HG02870 (cell line): ENCODE measurements at regions not wholly inside any gene's neighbourhood (a gene's known extent, or its start where the extent isn't known, plus 50 kb on each side); places are given as distances from the start of the nearest gene placed in this dataset.
"Not testable (repeated sequence)": the region's sequence is repeated elsewhere in the genome, so short reads cannot be mapped to it uniquely, and the experiment has no call there.

Experiments used
- ATAC-seq: cut with Tn5 transposase; IDR thresholded peaks from one replicate; pipeline ENCODE4 v1.9.1; 2021; ENCODE audit warnings: mild to moderate bottlenecking, moderate library complexity; ENCODE audit not compliant: unreplicated experiment

DNA sequence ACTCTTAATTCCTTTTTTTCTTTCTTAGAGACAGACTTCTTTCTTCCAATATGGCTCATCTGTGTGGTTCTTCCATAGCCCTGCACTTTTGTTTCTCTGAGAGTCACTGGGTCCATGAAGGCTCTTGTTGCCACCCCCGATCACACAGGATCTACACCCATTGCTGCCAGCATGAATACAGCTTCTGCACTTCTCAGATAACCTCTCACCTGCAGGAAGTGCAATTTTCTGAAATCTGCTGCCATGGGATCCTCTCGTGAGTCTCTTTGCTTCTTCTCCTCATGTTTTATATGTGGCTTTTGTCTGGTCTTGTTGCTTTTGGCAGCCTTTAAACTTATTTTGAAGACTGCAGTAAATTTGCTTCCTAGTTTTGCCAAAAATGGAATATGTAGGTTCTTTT, 171.2 kb downstream of the TMEM167A start:
- no peak for ATAC-seq

DNA sequence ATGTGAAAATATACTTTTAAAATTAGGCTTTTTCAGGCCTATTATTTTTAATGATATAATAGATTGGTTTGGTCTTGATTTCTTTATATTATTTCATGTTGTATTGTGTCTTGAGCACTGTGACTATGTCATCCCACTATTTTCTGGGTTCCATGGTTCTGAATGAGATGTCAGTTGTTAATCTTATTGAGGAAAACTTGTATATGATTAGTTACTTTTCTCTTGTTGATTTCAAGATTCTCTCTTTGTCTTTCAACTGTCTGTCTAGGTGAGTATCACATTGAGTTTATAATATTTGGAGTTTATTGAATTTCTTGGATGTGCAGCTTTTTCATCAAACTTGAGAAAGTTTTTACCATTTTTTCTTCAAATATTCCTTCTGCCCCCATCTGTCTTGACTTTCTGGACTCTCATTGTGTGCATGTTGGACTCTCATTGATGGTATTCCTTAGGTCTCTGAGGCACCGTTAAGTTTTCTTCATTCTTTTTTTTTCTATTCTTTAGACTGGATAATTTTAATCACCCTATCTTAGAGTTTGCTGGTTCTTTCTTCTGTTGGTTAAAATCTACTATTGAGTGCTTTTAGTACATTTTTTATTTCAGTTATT, 175.8 kb downstream of the TMEM167A start:
- no peak for ATAC-seq

DNA sequence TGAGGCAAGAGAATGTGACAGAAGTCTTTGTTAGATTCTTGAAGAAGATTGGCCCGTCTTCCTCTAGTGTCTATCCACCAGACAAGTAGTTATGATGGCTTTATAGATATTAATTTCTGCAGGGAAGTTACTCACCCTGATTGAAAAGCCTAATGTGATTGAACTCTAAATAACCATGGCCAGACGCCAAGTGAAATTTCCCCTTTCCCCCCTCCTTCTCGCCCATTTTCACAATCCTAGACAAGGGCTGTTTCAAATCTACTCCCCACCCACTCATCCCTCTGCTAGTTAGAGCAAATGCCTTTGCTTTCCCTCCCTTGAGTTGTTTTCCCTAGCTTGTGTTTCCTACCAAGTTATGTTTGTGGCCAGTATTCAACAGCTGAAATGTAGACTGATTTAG, 182.5 kb downstream of the TMEM167A start:
- ATAC-seq = no peak

DNA sequence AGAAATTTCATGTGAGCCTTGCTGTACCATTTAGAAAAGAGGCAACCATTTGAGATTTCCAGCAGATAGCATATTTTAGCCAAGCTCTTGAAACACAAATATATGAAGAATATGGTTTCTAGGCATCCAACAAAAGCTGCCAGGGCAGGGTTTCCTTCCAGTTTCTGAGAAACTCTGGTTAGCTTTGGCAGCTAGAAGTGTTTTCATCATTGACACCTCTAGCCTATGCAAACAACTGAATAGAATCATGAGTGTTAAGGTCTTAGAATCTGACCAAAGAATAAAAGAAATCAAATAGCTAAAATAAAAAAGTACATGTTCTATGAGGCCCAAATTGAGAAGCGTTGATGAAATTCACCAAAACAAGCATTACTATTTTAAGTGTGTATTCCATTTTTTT, 188.1 kb downstream of the TMEM167A start:
- ATAC-seq = no peak

DNA sequence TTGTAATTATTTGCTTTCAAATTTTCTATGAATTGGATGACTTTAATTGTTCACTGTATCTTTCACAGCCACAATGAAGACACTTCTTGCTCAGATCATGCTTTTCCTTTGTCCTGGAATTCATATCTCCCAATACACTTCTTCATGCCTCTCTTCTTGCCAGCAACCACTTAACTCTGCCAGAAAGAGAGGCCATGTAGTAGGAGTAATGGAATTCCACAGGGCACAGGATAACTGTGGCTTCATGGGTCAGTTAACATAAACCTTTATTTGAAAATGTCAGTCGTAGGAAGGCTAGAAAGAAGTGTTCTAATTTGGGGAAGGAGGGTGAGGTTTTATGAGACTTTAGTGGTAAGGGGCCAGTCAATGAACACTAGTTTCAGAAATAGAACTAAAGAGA, 190.3 kb downstream of the TMEM167A start:
- no peak for ATAC-seq

DNA sequence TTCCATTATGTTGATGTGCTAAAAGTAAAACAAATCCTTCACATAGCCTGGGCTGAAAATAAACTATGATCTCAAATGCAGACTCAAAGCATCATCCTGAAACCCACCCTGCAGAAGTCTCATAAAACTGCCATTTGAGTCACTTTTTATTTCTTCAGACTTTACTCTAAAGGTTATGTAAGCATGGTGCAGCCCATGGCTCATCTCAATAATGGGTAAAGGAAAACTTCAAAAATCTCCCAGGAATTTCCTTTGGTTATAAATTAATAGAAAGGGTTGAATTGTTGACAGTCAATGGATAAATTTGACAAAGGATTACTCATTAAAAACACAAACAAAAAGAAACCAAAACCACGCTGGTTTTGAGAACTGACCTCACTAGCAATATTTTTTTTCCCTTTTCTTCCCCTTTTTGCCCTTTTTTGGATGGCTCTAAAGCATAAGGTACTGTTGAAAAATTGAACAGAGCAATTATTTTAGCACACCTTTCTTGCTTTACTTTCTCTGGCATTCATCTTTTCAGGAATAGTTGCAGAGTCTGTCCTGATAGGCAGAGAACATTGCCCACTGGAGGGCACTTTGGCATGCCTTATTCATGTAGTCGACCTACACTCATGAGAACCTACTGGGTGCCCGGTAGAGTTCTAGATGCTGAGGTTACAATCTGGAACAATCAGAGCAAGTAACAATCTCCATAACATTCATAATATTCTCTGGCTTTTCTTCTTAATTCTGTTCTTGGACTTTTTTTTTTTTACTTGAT, 191.4 kb downstream of the TMEM167A start:
- peak; percentile 44 for ATAC-seq

DNA sequence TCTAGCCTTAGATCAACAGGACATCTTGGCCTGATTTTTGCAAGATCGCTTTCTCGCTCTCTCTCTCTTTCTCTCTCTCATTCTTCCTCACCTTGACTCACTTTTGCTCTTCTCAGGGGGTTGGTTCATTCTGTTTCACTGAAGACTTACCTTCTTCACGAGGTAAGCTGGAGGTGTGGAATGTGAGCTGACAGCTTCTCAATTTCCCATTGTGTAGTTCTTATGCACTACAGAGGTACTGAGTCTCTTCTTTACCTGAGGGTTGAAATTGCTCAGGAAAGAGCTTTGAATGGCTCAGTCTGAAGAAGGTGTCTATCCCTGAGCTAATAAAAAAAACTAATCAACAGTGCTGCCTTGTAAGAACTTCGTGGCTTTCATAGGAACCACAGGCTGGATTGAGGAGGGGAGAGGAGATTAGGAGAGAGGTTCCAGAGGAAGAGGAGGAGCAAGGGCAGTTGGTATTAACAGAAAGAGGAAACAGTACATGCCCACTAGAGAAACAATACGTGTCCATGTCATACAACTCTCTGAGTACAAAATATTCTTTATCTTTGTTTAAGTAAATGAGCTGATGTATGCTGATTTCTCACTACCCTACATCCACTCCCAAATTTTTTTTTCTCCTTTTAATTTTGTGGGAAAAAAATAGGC, 192.2 kb downstream of the TMEM167A start:
- no peak for ATAC-seq

DNA sequence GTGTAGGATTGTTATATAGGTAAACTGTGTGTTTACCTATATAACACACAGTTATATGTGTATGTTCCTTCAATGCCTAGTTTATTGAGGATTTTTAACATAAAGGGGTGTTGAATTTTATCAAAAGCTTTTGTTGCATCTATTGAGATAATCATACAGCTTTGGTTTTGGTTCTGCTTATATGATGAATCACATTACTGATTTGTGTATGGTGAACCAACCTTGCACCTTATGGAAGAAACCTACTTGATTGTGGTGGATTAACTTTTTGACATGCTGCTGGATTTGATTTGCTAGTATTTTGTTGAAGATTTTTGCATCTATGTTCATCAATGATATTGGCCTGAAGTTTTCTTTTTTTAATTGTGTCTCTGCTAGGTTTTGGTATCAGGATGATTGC, 194.9 kb downstream of the TMEM167A start:
- no peak for ATAC-seq

DNA sequence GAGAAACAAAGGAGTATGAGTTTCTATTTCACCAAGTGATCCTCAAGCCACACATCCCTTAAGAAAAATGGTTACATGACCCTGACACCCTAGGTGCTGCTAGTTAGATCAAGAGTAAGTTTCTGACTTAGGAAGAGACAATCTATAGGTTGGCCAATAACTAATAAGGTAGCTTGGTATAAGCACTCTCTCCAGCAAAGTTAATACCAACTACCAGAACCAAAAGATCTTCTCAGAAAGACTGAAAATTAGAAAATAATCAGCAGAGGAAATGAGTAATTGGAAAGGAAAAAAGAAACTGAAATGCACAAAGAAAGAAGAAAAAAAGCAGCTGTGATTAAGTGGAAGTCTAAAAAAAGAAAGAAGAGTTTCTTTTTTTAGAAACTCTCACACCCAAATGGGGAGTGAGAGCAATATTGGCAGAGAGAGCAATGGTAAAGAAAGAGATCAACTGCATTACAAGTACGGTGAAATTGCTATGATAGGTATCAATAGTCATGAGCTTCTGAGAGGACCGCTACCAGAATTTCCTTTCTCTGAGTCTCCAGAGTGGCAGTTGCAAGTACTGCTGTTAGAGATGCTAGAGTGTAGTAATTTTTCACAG, 195.5 kb downstream of the TMEM167A start:
- ATAC-seq = peak; percentile 44

DNA sequence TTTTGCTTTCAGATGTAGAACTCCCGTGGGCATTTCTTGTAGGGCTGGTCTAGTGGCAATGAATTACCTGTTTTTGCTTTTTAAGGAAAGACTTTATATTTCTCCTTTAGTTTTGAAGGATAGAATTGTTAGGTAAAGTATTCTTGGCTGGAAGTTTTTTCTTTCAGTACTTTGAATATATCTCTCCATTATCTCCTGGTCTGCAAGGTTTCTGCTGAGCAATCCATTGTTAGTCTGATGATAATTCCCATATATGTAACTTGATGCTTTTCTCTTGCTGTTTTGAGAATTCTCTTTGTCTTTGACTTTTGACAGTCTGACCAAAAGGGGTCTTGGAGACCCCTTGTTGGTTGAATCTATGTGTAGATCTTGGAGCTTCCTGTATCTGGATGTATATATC, 198.1 kb downstream of the TMEM167A start:
- no peak for ATAC-seq

DNA sequence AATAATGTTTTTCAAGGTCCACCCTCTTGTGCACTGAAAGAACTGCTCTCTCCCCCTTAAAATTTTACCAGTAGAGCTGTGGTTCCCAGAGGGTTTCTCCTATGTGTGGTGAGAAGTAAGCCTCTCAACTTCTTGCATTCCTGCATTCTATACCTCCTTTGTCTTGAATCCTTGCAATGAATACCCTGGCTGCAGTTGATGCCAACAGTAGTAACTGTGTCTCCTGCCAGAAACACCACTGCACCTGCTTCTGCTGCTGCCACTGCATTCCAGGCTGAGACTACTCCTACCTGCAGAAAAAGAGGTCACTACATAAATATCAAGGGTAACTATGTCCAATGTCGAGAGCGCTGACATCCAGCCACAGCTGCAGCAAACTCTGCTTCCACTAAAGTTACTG, 203.7 kb downstream of the TMEM167A start:
- no peak for ATAC-seq

DNA sequence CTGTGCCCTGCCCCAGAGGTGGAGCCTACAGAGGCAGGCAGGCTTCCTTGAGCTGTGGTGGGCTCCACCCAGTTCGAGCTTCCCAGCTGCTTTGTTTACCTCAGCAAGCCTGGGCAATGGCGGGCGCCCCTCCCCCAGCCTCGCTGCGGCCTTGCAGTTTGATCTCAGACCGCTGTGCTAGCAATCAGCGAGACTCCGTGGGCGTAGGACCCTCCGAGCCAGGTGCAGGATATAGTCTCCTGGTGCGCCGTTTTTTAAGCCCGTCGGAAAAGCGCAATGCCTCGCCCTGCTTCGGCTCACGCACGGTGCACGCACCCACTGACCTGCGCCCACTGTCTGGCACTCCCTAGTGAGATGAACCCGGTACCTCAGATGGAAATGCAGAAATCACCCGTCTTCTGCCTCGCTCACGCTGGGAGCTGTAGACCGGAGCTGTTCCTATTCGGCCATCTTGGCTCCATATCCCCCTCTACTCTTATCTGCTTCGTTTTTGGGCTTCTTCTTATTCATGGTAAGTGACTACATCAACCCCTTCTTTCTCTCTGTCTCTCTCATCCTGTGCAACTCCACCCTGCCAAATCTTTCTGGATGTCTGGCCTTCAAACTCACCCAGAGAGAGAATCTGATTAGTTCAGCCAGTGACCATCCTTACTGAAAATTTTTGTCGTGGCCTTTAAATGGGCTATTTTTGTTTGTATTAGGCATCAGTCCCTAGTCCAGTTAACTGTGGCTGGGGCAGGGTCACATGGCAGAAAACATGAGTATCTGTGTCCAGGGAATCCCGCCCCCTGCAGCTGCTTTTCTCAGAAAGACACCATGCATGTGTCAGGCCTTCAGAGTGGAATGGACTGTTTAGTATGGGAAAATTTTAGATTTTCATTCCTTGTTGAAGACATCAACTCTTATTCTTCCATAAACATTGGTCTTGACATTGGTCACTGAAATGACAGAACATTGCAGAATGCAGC, 204.6 kb downstream of the TMEM167A start:
- ATAC-seq = not testable (repeated sequence)

DNA sequence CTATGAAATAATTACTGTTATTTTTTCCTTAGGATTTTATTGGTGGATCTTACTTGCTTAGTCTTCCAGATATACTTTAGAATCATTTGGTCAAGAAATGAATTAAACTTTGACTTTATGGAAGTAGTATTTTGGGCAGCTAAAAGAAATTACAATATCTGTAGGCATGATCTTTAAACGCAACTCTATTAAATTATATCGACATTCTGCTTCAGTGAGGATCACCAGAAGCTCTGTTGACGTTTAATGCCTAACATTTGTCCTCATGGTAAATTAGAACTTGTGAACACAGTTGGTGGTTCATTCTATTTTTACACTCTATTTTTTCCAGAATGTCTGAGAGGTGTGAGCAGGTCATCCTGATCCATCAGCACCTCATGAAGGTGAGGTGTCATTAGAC, 211.6 kb downstream of the TMEM167A start:
- ATAC-seq = no peak

DNA sequence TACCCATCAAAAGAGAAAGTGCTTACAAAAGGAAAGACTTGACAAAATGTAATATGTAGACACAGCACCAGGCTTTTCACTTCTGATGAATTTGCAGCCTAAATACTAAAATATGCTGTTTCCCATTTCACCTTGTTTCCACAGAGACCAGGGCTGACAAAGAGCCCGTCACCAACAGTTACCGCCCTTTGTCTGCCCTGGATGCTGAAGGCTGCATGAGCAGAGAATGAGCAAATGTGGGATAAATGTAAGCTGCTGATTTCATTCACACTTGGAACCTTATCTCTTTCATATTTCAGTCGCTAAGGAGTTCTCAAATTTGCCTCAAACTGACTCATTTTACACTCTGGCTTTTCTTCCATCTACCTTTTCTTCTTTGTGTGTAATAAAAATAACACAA, 213.9 kb downstream of the TMEM167A start:
- ATAC-seq = no peak

DNA sequence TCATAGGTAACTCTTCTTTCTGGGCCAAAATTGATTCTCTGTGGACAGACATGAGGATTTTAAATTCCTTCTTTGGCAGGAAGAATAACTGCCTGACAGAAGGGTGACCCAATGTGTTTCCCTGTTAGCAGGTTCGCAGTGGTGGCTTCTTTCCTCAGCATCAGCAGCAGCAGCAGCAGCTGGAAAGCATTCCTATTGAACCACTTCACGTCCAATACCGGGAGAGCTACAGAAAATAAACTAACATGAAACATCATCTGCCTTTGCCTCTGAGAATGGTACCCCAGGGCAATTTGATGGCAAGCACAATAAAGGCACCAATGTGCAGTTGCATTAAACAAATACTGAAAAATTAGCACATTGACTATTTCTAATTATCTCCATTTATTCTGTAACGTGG, 214.5 kb downstream of the TMEM167A start:
- no peak for ATAC-seq

DNA sequence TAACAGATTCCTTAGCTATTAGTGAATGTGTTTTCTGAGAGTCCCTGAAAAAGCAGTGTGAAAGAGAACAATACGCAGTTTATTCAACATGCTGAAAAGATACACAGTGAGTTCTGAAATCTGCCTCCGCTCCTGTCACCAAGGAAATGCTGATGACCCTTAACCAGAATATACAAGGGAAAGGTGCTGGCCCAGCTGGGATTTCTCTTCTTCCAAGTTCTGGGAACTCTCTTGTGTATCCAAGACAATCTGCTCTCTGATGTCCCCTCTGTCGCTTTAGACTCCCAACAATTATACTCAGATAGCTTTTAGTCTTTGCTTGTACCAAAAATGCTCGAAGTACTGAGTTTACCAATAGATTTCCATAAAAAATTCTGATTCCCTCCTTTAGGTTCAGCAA, 214.9 kb downstream of the TMEM167A start:
- no peak for ATAC-seq

DNA sequence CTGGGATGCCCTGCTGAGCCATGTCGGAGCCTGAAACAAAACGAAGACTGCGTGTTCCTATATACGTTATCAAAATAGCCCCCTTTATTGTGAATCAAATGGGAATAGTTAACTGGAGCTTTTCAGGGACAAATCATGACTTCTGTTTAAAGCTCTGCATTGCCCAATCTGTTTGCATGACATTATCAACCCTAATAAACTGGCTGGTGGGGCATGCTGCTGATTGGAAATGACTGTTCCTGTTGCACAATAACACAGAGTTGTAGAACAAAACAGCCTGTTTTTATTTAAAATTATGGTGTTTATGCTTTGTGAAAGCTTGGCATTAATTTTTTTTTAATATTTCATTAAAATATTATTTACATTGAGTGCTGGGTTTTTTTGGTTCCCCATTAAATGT, 215.5 kb downstream of the TMEM167A start:
- no peak for ATAC-seq

DNA sequence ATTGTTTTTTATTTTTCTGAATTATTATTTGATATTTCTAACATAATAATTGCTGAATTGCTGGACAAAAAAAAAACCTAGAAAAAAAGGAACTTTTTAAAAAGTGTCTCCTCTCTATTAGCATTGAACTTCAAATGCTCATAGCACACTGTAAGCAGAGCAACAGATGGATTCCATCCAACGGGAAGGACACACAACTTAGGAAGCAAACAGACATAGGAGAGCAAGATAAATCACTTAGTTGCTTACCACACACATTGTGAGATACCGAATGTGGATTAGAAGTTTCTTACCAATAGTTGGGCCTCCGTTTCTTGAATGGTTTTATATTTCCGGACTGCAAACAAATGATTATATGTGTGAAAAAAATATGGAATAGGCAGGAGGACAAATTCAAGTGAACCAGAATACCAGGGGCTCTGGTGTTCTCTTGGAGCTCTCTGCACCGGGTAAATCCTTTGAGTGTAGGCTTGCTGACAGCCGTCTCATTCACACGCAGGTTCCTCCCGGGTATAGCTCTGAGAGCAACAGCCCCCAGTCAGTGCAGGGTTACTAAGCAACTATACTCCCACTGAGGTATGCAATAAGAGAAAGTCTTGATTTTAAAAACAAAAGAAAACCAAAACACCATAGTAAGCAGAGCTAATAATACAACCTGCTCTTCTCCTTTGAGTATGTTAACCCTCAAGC, 217.6 kb downstream of the TMEM167A start:
- ATAC-seq = no peak

DNA sequence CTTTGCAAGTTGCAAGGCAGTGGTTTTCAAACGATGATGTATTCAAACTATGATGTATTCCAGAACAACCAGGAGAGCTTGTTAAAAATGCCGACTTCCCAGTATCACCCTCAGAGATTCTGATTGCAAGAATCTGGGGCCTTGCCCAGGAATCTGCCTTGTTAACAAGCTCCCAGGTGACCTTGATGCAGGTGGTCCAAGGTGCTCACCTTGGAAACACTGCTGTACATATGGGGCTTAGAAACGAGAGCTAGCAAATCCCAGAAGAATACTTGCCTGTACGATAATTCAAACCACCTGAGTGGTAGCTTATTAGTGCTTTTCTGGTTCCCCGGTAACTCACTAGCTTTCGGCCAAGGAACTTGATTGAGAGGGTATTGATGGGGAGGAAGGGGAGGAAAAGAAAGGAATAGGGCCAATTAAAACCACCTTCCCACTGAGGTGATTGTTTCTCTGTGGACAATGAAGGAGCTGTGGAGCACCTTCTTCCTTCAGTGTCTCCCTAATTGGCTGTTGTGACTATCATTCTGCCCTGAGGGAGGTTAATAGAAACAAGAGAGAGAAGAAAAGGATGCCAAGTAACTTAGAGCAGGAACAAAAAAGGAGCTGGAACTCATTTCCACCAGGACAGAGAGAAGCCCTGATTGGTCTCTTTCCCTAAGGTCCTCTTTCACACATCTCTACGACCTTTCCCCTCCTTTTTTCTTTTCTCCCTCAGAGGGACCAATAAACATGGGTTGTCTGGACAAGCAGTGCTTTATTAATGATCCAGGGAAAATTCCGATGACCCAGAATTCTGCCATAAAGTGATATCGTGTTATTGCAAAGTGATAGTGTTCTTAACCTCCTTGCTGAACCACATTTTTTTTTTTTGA, 218.8 kb downstream of the TMEM167A start:
- ATAC-seq = no peak
